ENCODE measurements at regions not wholly inside any gene's neighbourhood (a gene's known extent, or its start where the extent isn't known, plus 50 kb on each side); places are given as distances from the start of the nearest gene placed in this dataset.

- no peak overlapping the region for H2AFZ ChIP-seq (ENCODE audit: low read length)
- H3K4me3 ChIP-seq (ENCODE audit: low read depth, low read length, poor library complexity, severe bottlenecking), result no peak overlapping the region
- intact Hi-C loops (cut with micrococcal nuclease; ENCODE audit: unreplicated experiment), result no loop called here
- DNase-seq (ENCODE audit: low spot score), result no peak
- BruUV-seq (replicated peaks), result no TSS peak
- no peak for TF ChIP-seq CTCF (conservative IDR thresholded peaks at IDR 0.05; ENCODE audit: low read length)
- TF ChIP-seq EZH2phosphoT487 (IDR thresholded peaks at IDR 0.05; ENCODE audit: borderline replicate concordance, low read depth, low read length), result no peak
- ChIA-PET POLR2A (no interaction called here), CTCF (ENCODE audit: unreplicated experiment) (no interaction called here)
- H3K36me3 ChIP-seq (ENCODE audit: insufficient read depth, low read length), result no peaks in the 10 kb centered on the region
- no peaks in the 10 kb centered on the region for H3K79me2 ChIP-seq (ENCODE audit: insufficient read depth, low read depth, low read length)
- no peaks in the 10 kb centered on the region for H3K4me1 ChIP-seq (ENCODE audit: insufficient read depth, low read length, poor library complexity, severe bottlenecking)
- H4K20me1 ChIP-seq (ENCODE audit: insufficient read depth, low read length), result no peaks in the 10 kb centered on the region
- H3K4me2 ChIP-seq (ENCODE audit: low read length), result no peak overlapping the region
- H3K27ac ChIP-seq (ENCODE audit: low read depth, low read length, poor library complexity, severe bottlenecking), result no peak overlapping the region
- H3K9me2 ChIP-seq (ENCODE audit: insufficient read depth, low read length), result no peaks in the 10 kb centered on the region
- H3K9me3 ChIP-seq (ENCODE audit: low read length), result no peaks in the 10 kb centered on the region
Observed at GRCh38 chr12:76220980-76221379, 127.2 kb downstream of the BBS10 start.

DNA sequence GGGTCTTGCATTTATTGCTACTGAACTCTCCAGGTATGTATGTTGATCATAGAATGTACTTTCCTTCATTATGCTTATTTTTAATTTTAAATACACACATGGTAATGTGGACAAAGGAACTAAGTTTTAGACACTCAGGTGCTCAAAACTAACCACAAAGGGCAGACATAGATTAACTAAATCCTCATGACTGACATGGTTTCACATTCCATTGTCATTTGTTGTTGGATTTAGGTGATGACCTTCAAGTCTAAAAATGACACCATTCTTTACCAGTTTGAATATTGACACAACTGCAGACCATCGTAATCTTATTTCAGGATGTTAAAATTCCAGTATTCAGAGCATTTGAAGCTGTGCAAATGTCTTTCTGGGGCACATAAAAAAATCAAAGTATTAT is 128.4 kb downstream of the BBS10 start:
- H4K20me1 ChIP-seq (ENCODE audit: insufficient read depth, low read length), result no peaks in the 10 kb centered on the region
- no peaks in the 10 kb centered on the region for H3K79me2 ChIP-seq (ENCODE audit: insufficient read depth, low read depth, low read length)
- no peak for TF ChIP-seq EZH2phosphoT487 (IDR thresholded peaks at IDR 0.05; ENCODE audit: borderline replicate concordance, low read depth, low read length)
- DNase-seq (ENCODE audit: low spot score), result no peak
- ChIA-PET CTCF (ENCODE audit: unreplicated experiment) (no interaction called here), POLR2A (no interaction called here)
- no peaks in the 10 kb centered on the region for H3K9me2 ChIP-seq (ENCODE audit: insufficient read depth, low read length)
- no TSS peak for BruUV-seq (replicated peaks)
- intact Hi-C loops (cut with micrococcal nuclease; ENCODE audit: unreplicated experiment), result no loop called here
- H2AFZ ChIP-seq (ENCODE audit: low read length), result no peak overlapping the region
- H3K36me3 ChIP-seq (ENCODE audit: insufficient read depth, low read length), result no peaks in the 10 kb centered on the region
- H3K27ac ChIP-seq (ENCODE audit: low read depth, low read length, poor library complexity, severe bottlenecking), result no peak overlapping the region
- no peak overlapping the region for H3K4me3 ChIP-seq (ENCODE audit: low read depth, low read length, poor library complexity, severe bottlenecking)
- no peaks in the 10 kb centered on the region for H3K9me3 ChIP-seq (ENCODE audit: low read length)
- no peaks in the 10 kb centered on the region for H3K4me1 ChIP-seq (ENCODE audit: insufficient read depth, low read length, poor library complexity, severe bottlenecking)
- H3K4me2 ChIP-seq (ENCODE audit: low read length), result no peak overlapping the region

DNA sequence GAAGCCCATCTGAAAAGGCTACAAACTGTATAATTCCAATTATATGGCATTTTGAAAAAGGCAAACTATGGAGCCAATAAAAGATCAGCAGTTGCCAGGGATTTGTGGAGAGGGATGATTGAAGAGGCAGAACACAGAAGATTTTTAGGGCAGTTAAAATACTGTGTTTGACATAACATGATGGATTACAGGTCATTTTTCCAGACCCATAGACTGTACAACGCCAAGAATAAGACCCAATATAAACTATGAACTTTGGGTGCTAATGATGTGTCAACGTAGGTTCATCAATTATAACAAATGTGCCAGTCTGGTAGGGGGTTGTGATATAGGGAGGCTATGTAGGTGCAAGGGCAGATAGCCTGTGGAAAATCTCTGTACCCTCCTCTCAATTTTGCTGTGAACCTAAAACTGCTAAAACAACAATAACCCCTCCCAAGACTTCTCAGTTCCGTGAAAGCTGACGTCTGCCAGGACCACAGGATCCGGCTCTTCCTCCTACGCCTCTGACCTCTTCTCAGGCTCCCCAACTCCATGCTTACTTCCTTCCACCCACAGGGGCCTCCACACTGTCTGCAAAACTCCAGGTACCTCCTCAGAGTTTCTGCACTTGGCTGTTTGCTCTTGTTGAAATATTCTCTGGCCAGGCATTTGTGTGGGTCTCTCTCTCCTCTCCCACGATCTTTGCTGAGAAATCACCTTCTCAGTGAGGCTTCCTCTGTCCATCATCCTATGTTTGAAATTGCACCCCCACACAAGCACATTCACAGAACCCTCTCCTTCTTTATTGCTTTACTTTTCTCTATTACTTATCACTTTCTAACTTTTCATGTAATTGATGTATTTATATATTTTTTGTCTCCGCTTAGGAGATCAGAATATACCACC is 131.4 kb downstream of the BBS10 start:
- CTCF ChIA-PET (ENCODE audit: unreplicated experiment), result no interaction called here
- H3K9me2 ChIP-seq (ENCODE audit: insufficient read depth, low read length), result no peaks in the 10 kb centered on the region
- no peak overlapping the region for H3K4me2 ChIP-seq (ENCODE audit: low read length)
- BruUV-seq (replicated peaks), result no TSS peak
- no peaks in the 10 kb centered on the region for H3K79me2 ChIP-seq (ENCODE audit: insufficient read depth, low read depth, low read length)
- no peak overlapping the region for H3K4me3 ChIP-seq (ENCODE audit: low read depth, low read length, poor library complexity, severe bottlenecking)
- intact Hi-C loops (cut with micrococcal nuclease; ENCODE audit: unreplicated experiment), result no loop called here
- TF ChIP-seq EZH2phosphoT487 (IDR thresholded peaks at IDR 0.05; ENCODE audit: borderline replicate concordance, low read depth, low read length) (no peak), CTCF (conservative IDR thresholded peaks at IDR 0.05; ENCODE audit: low read length) (no peak)
- H3K27ac ChIP-seq (ENCODE audit: low read depth, low read length, poor library complexity, severe bottlenecking), result no peak overlapping the region
- no peak for DNase-seq (ENCODE audit: low spot score)
- H4K20me1 ChIP-seq (ENCODE audit: insufficient read depth, low read length), result no peaks in the 10 kb centered on the region
- H3K9me3 ChIP-seq (ENCODE audit: low read length), result no peaks in the 10 kb centered on the region
- no peaks in the 10 kb centered on the region for H3K4me1 ChIP-seq (ENCODE audit: insufficient read depth, low read length, poor library complexity, severe bottlenecking)
- H2AFZ ChIP-seq (ENCODE audit: low read length), result no peak overlapping the region
- H3K36me3 ChIP-seq (ENCODE audit: insufficient read depth, low read length), result no peaks in the 10 kb centered on the region
- POLR2A ChIA-PET, result interaction anchor here (0.7 kb wide), 1 partner anchor 395 kb away, joined by 3 read pairs; no protein-coding TSS in a partner anchor

Measured in OCI-LY7 (cell line).